ENCODE measurements at regions not wholly inside any gene's neighbourhood (a gene's known extent, or its start where the extent isn't known, plus 50 kb on each side); places are given as distances from the start of the nearest gene placed in this dataset.

- no peak for DNase-seq (ENCODE audit: low read depth in 2 of 2, low spot score in 1 of 2)
These were observed 85.6 kb downstream of the CPN2 start for GRCh38 chr3:194265505-194265892.

GRCh38 chr3:194265996-194266964 is 84.8 kb downstream of the CPN2 start:
- DNase-seq (ENCODE audit: low read depth in 2 of 2, low spot score in 1 of 2) = no peak

- DNase-seq (ENCODE audit: low read depth in 2 of 2, low spot score in 1 of 2) = no peak
These were observed 83.1 kb downstream of the CPN2 start for GRCh38 chr3:194267744-194268653.

DNA sequence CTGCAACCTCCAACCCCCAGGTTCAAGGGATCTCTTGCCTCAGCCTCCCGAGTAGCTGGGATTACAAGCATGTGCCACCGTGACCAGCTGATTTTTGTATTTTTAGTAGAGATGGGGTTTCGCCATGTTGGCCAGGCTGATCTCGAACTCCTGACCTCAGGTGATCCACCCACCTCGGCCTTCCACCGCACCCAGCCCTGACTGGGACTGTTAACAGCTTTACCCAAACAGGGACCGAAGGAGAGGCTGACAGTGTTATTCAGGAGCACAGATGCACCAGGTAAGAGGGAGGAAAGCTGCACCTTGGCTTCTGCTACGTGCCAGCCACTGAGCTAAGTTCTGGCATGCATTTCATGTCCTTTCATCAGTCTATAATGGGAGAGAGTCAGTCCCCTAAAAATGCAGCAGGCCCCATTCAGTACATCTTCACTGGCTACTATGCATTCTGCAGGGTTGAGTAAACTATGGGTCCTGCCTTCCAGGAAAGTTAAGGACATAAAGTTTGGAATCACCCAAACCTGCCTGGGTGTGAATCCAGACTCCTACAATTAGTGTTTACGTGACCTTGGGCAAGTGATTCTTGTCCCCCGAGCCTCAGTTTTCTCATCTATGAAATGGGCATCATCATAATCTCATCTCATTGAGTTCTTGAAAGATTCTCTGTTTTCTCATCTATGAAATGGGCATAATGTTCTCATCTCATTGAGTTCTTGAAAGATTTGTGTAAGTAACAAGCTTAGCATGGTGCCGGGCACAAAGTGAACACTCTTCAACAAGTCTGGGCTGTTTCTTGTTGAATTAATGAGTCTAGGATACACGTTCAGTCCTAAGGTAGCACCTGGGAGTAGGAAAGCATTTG is 82.2 kb downstream of the CPN2 start:
- no peak for DNase-seq (ENCODE audit: low read depth in 2 of 2, low spot score in 1 of 2)

DNA sequence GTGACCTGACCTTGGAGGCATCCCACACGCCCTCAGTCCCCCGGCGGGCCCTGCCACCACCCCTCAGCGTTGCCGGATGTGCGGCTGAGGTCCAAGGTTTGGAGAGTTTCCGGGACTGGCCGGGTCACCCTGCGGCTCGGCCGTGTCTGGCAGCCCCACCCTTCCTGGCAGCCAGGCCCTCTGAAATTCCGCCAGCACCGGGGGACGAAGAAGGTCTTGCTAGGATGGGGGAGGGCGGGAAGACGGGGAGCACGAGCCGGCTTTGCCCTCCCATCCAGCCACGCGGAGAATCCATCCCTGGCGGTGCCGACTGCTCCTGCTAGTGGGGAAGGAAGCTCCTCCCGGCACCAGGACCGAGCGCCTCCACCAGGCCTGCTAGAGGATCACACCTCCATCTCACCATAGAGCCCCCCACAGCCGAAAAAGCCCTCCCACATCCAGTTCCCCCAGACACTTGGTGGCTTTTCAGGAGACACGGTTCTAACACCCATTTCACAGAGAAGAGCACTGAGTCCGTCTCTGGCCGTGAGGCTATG is 81.5 kb downstream of the CPN2 start:
- no peak for DNase-seq (ENCODE audit: low read depth in 2 of 2, low spot score in 1 of 2)

- no peak for DNase-seq (ENCODE audit: low read depth in 2 of 2, low spot score in 1 of 2)
These were observed 80.3 kb downstream of the CPN2 start for GRCh38 chr3:194270627-194271459.

DNA sequence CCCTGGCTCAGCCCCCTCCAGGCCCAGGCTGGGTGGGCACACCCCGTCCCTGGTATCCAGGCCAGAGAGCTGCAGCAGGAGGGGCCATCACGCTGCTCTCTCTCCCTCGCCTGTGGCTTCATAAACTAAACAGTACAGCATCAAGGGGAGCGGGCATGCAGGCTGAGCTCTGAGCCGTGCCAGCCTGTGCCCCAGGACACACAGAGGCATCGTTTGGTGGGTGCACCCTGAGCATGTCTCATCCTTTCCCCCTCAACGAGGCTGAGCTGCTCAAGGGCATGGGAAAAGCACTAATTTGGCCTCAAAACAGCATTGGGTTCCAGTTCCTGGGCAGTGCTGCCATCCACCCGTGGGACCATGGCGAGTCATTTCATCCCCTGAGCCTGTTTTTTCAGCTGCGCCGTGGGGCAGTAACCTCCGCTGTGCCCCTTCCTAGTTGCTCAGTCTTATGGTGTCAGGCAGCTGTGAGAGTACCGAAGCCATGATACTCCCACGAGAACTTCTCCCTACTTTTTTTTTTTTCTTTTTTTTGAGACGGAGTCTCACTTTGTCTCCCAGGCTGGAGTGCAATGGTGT is 79.6 kb downstream of the CPN2 start:
- DNase-seq (ENCODE audit: low read depth in 2 of 2, low spot score in 1 of 2) = no peak

GRCh38 chr3:194272221-194272620 is 78.9 kb downstream of the CPN2 start:
- no peak for DNase-seq (ENCODE audit: low read depth in 2 of 2, low spot score in 1 of 2)

DNA sequence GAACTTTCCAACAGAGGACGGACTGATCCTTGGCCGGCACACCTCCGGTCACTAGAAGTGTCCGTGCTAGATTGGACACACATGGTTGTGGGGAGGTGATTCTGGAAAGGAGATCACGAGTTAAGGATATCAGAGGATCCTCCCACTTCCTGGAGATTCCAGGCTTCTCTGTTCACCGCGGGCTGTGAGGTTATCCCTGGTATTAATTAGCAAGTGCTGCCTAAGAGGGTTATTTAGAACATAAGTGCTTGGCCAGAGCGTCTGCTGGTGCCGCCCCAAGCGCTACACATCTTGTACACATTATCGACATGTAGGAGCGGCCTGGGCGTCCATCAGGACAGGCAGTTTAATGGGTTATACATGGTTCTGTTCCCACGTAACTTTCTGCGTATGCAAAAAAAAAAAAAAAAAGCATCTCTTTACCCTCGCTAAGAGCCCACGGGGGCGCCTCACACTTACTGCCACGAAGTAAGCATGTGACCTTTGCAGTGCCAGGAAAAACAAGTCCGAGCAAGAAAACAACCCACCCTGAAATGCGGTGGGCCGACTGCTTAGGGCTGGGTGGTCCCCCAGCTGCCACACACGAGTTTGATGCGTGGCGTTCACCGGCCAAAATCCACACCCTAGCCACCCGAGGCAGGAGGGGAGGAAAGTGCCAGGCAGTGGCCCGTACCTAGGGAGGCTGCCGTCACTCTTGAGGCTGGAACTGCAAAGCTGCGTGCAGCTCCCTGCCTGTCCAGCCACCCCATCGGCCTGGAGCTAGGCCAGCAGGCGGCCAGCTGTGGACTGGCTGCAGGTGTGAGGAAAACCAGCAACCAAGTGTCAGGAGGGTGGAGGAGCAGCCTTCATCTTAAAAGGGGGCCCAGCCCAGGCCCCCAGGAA is 78.0 kb downstream of the CPN2 start:
- DNase-seq (ENCODE audit: low read depth in 2 of 2, low spot score in 1 of 2) = no peak

GRCh38 chr3:194273743-194274310 is 77.3 kb downstream of the CPN2 start:
- no peak for DNase-seq (ENCODE audit: low read depth in 2 of 2, low spot score in 1 of 2)

- DNase-seq (ENCODE audit: low read depth in 2 of 2, low spot score in 1 of 2) = no peak
These were observed 76.6 kb downstream of the CPN2 start for GRCh38 chr3:194274424-194275085.

- no peak for DNase-seq (ENCODE audit: low read depth in 2 of 2, low spot score in 1 of 2)
These were observed 75.8 kb downstream of the CPN2 start for GRCh38 chr3:194275291-194275690.

GRCh38 chr3:194275721-194276120 is 75.4 kb downstream of the CPN2 start:
- no peak for DNase-seq (ENCODE audit: low read depth in 2 of 2, low spot score in 1 of 2)

- DNase-seq (ENCODE audit: low read depth in 2 of 2, low spot score in 1 of 2) = no peak
These were observed 74.4 kb downstream of the CPN2 start for GRCh38 chr3:194276768-194277103.

- no peak for DNase-seq (ENCODE audit: low read depth in 2 of 2, low spot score in 1 of 2)
These were observed 73.9 kb downstream of the CPN2 start for GRCh38 chr3:194277104-194277785.

GRCh38 chr3:194277786-194278130 is 73.4 kb downstream of the CPN2 start:
- no peak for DNase-seq (ENCODE audit: low read depth in 2 of 2, low spot score in 1 of 2)

DNA sequence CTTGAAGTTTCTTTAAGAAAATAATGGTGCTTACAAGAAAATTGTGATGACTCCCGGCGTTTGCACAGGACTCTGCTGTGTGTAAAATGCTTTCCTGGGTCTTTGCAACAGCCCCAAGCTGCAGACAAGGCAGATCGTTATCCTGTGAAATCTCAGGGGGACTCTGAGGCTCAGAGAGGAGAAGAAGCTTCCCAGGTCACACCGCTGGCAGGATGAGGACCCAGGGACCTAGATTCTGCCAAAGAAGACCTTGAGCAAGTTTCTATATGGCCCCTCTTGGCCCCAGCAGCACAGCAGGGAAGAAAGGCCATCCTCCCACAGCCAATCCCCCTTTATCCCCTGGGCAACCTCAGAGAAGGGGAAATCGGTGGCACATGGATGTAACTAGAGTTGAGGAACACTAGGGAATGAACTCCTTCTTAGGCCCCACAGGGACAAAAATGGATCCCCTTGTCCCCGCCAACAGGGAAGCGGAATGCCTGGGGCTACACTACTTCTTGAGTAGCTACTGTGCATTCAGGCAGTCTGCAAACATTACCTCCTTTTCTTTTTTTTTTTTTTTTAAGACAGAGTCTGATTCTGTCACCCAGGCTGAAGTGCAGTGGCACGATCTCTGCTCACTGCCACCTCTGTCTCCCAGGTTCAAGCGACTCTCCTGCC is 72.8 kb downstream of the CPN2 start:
- DNase-seq (ENCODE audit: low read depth in 2 of 2, low spot score in 1 of 2) = no peak
